Loucy (cell line): ENCODE measurements at regions not wholly inside any gene's neighbourhood (a gene's known extent, or its start where the extent isn't known, plus 50 kb on each side); places are given as distances from the start of the nearest gene placed in this dataset.

Source experiments
- EZH2phosphoT487 ChIP-seq: fragments of 200-600 bp; IDR thresholded peaks from 2 replicates; pipeline ENCODE4 v1.6.1; 2018; ENCODE audit warnings: antibody characterized with exemption, mild to moderate bottlenecking, moderate library complexity, borderline replicate concordance
- TF ChIP-seq, protein P1 (sequence below): fragments of 200-600 bp; sonication (generic); conservative IDR thresholded peaks from 2 replicates; pipeline ENCODE4 v1.5.1; 2014; ENCODE audit warnings: mild to moderate bottlenecking, antibody characterized with exemption, low read length

DNA sequence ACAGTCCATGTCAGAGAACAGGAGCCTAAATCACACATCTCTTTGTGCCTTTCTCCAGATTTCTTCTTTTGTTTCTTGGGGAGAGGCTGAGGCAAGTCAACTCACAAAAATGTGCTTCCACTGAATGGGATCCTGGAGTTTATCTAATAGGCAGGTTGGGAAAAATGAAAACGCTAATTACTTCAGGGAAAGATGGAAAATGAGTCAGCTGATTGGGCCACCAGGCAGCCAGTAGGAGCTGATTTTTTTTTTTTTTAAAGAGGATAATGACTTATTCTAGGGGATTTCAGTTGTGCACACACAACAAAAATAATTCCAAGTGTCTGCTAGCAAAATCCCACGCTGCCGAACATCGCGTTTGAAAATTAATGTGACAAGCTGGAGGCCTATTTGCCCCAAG is 412.8 kb upstream of the ZMIZ1 start:
- TF ChIP-seq, protein P1, sequence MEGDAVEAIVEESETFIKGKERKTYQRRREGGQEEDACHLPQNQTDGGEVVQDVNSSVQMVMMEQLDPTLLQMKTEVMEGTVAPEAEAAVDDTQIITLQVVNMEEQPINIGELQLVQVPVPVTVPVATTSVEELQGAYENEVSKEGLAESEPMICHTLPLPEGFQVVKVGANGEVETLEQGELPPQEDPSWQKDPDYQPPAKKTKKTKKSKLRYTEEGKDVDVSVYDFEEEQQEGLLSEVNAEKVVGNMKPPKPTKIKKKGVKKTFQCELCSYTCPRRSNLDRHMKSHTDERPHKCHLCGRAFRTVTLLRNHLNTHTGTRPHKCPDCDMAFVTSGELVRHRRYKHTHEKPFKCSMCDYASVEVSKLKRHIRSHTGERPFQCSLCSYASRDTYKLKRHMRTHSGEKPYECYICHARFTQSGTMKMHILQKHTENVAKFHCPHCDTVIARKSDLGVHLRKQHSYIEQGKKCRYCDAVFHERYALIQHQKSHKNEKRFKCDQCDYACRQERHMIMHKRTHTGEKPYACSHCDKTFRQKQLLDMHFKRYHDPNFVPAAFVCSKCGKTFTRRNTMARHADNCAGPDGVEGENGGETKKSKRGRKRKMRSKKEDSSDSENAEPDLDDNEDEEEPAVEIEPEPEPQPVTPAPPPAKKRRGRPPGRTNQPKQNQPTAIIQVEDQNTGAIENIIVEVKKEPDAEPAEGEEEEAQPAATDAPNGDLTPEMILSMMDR = no peak
- TF ChIP-seq EZH2phosphoT487 = no peak
